IPS-NIHi7 (cell line): ENCODE measurements at regions not wholly inside any gene's neighbourhood (a gene's known extent, or its start where the extent isn't known, plus 50 kb on each side); places are given as distances from the start of the nearest gene placed in this dataset.
A peak's percentile ranks its signal among the peaks of the same experiment; 100 is the strongest.

ENCODE experiments used
- DNase-seq: peaks from one replicate; pipeline ENCODE4 v3.0.0; 2012; ENCODE audit warnings: mixed read lengths; ENCODE audit errors: extremely low spot score

GRCh38 chr13:34116651-34117050, 298.7 kb downstream of the RFC3 start:
- DNase-seq: no peak

- DNase-seq: no peak
These were observed 306.8 kb downstream of the RFC3 start for GRCh38 chr13:34124666-34125306.

- DNase-seq: no peak
These were observed 309.6 kb downstream of the RFC3 start for GRCh38 chr13:34127523-34127922.

GRCh38 chr13:34128661-34129060, 310.7 kb downstream of the RFC3 start:
- DNase-seq: no peak

- DNase-seq: no peak
These were observed 311.5 kb downstream of the RFC3 start for GRCh38 chr13:34129436-34129835.

- DNase-seq: no peak
These were observed 319.3 kb downstream of the RFC3 start for GRCh38 chr13:34137200-34137599.

GRCh38 chr13:34139660-34140227, 321.8 kb downstream of the RFC3 start:
- no peak for DNase-seq

GRCh38 chr13:34143637-34144036, 325.7 kb downstream of the RFC3 start:
- DNase-seq: no peak

GRCh38 chr13:34144142-34144541, 326.2 kb downstream of the RFC3 start:
- DNase-seq: no peak

- DNase-seq: no peak
These were observed 327.1 kb downstream of the RFC3 start for GRCh38 chr13:34145061-34145460.

- no peak for DNase-seq
These were observed 330.4 kb downstream of the RFC3 start for GRCh38 chr13:34148359-34148758.

- DNase-seq: no peak
These were observed 333.9 kb downstream of the RFC3 start for GRCh38 chr13:34151885-34152284.

GRCh38 chr13:34152409-34152808, 334.5 kb downstream of the RFC3 start:
- no peak for DNase-seq

GRCh38 chr13:34152996-34153395, 335.0 kb downstream of the RFC3 start:
- no peak for DNase-seq

- no peak for DNase-seq
These were observed 335.7 kb downstream of the RFC3 start for GRCh38 chr13:34153428-34154180.

GRCh38 chr13:34155931-34156607, 338.1 kb downstream of the RFC3 start:
- DNase-seq: peak; percentile 15

- DNase-seq: peak; percentile 57
These were observed 339.0 kb downstream of the RFC3 start for GRCh38 chr13:34156841-34157365.

GRCh38 chr13:34159946-34160345, 342.0 kb downstream of the RFC3 start:
- DNase-seq: no peak

GRCh38 chr13:34161931-34162543, 344.1 kb downstream of the RFC3 start:
- DNase-seq: no peak

- DNase-seq: no peak
These were observed 344.6 kb downstream of the RFC3 start for GRCh38 chr13:34162544-34162933.

- DNase-seq: no peak
These were observed 346.6 kb downstream of the RFC3 start for GRCh38 chr13:34164582-34164981.

GRCh38 chr13:34165158-34165557, 347.2 kb downstream of the RFC3 start:
- DNase-seq: no peak
